HG03457 (cell line): ENCODE measurements at regions not wholly inside any gene's neighbourhood (a gene's known extent, or its start where the extent isn't known, plus 50 kb on each side); places are given as distances from the start of the nearest gene placed in this dataset.

Experiments used
- ATAC-seq: cut with Tn5 transposase; IDR thresholded peaks from one replicate; pipeline ENCODE4 v1.9.1; 2021; ENCODE audit warnings: moderate number of reproducible peaks; ENCODE audit not compliant: unreplicated experiment

- no peak for ATAC-seq
These were observed 432.6 kb downstream of the DTWD2 start for GRCh38 chr5:118555727-118556126.

DNA sequence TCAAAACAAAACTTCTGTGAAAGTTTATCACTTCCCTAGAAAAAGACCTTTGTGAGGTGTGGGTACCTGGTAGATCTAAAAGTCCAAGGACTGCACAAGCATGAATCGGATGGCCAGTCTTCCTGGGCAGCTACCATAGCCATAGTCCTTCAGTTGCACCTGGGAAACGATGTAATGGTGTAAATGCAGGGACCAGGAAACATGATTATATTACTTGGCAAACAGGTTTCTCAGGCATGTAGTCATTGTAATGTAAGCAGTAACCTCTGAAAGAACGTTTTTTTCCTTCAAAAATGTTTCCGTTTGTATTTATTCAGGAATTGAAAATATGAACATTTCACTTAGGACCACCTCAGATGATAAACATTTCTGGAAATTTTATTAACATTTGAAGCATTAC lies 433.4 kb downstream of the DTWD2 start:
- ATAC-seq = no peak

DNA sequence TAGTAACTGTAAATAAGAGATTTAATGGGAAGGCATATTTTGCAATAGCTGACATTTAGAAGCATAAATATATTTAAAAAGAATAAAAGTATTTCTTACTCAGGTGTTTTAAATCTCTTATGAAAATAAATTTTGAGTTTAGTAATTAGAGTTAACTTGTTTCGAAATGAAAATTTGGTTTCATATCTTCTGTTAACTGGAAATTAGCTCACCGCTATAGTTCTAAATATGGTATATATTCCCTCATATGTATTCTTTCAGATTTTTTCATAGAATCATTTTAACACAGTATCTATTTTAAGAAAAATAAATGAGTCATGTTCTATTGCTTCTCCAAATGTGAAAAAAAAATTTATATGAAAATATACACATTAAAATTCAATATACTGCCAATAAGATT lies 434.1 kb downstream of the DTWD2 start:
- no peak for ATAC-seq

GRCh38 chr5:118553662-118554061 lies 434.7 kb downstream of the DTWD2 start:
- no peak for ATAC-seq

GRCh38 chr5:118552731-118553360 lies 435.5 kb downstream of the DTWD2 start:
- ATAC-seq = no peak

GRCh38 chr5:118552146-118552545 lies 436.2 kb downstream of the DTWD2 start:
- ATAC-seq = no peak

GRCh38 chr5:118551716-118552115 lies 436.6 kb downstream of the DTWD2 start:
- ATAC-seq = no peak

DNA sequence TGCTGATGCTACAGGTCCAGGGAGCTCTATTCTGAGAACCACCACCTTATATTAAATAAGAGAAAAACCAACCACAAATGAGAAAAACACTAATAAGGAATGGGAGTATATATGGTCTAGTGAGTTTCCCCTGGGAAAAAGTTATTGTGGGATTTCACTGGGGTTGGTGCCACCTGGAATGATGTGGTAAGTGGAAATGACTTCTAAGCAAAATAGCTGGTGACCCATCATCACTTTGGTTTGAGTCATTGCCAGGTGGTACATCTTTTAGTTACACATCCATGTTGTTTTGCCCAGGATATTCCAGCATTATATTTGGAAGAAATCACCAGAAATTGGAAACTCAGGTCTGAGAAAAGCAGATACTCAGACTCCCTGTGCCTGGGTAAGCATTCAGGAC lies 437.3 kb downstream of the DTWD2 start:
- ATAC-seq = no peak

GRCh38 chr5:118548761-118549720 lies 439.3 kb downstream of the DTWD2 start:
- no peak for ATAC-seq

GRCh38 chr5:118545470-118545869 lies 442.9 kb downstream of the DTWD2 start:
- no peak for ATAC-seq

GRCh38 chr5:118544887-118545449 lies 443.4 kb downstream of the DTWD2 start:
- ATAC-seq = no peak

DNA sequence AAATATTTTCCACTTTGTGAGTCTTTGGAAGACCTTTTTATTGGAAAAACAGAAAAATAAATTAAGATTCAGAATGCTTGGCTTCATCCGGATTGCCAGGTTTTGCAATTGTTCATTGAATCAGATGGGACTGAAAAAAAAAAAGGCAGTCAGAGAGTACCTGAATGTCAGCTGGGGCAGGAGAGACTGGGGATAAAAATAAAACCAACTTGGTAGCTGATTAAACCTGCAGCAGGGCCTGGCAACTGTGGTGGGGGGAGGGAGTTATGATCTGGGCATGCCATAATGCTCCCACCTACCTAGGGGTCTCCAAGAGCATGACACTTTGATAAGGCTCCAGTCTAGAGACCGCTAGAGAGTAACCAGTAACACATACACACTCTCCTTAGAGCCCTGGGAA lies 454.4 kb downstream of the DTWD2 start:
- ATAC-seq = no peak

GRCh38 chr5:118533156-118533555 lies 455.2 kb downstream of the DTWD2 start:
- ATAC-seq = no peak

DNA sequence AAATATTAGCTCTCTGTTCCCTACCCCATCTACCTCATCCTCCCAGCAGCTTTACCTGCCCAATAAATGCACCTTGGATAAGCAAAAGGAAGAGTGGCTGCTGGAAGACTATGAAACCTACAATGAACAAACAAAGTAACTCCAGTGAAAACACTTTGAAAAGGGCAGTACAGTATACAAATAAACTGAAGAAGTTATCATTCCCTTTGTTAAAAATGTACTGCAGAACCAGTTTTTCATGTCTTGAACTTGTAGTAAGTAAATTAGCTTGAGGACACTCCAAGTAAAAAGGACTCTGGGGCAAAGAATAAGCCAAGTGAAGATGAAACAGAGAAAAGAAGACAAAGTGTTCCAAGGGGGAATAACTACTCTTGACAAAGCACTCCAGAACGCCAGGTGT lies 457.1 kb downstream of the DTWD2 start:
- no peak for ATAC-seq

GRCh38 chr5:118529361-118530144 lies 458.8 kb downstream of the DTWD2 start:
- no peak for ATAC-seq

DNA sequence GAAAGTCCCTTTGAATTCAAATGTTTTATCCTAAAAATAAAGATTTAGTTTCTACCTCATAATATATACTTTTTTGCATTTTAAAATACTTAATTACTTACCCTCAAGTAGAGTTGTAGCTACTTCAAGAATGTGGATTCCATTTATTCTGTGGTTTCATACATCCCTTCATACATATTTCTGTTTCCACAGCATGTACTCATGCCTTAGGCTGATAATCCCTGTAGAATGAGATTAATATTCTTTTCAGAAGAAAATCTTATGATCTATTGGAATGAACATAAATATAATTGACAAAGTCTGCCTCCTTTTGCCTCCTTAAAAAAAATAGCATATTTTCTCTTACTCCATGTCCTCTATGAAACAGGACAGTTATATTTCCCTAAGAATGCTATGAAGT lies 465.7 kb downstream of the DTWD2 start:
- ATAC-seq = no peak

DNA sequence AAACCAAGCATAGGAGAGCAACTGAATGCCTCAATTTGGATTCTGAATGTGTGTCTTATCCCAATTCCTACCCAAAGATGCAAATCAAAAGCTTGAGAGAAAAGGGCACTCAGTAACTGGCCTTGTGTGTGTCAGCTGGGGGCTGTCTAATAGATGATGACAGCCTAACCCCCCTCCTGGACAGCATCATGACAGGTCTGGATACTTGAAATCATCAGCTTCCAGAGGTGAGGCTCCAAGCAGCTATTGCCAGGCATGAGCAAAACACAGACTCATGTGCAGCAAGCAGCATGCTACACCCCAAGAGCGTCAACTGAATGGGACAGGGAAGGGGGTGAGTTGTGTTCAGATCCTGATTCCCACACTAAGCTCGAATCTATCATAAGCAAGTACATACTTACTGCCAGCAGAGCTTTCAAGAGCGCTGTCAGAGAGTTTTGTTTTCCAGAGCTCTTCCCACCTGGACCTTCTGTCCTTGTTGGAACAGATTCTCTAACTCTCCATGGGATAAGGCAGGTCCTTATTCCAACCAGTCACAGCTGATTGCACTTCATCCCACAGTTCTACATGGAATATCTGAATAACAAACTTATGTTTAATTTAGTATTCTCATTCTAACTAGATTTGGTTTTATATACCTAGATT lies 467.5 kb downstream of the DTWD2 start:
- ATAC-seq = no peak

DNA sequence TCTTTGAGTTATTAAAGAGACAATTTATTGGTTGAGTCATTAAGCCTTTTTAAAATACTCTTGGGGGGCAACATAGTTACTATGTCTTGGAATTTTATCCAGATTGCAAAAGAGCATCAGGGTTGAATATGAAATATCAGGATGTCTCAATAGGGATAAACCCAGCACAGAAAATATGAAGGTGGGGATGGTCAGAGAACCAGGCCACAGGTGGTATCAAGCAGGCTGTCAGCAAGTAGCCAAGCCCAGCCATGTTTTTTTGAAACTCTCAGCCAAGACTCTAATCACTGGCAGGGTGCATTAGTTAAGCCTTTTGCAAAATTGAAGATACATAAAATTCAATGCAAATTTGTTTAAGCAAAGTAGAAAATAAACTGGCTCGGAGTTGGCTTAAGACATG lies 468.9 kb downstream of the DTWD2 start:
- ATAC-seq = no peak

DNA sequence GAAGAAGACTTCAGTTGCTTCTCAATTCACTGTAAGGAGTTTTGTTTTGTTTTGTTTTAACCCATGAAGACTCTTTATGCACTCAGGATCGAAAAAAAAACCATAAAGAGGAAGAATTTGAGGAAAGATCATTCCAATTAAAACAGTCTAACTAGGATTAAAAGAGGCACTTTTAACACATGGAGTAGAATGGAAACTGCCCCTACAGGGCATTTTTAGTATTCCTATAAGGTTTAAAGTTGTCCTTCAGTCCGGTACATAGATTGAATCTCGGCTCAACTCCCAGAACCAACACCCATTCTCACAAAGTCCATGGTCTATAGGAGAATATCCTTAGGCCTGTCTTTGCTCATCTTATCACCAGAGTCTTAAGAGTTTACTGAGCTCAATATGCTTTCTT lies 469.6 kb downstream of the DTWD2 start:
- no peak for ATAC-seq

GRCh38 chr5:118511846-118512245 lies 476.5 kb downstream of the DTWD2 start:
- ATAC-seq = no peak
